Transverse colon (tissue), 4 donors: ENCODE measurements at regions not wholly inside any gene's neighbourhood (a gene's known extent, or its start where the extent isn't known, plus 50 kb on each side); places are given as distances from the start of the nearest gene placed in this dataset.
"Not testable (repeated sequence)": the region's sequence is repeated elsewhere in the genome, so short reads cannot be mapped to it uniquely, and the experiment has no call there.

ENCODE experiments used
- DNase-seq: peaks from one replicate; pipeline ENCODE4 v3.0.0-alpha.2; 2019
- H3K27ac ChIP-seq, 4 donors: fragments of 200-600 bp; sonication (generic); 2 replicates each; pipeline ENCODE4 v1.5.1; 2016 to 2018; ENCODE audit warnings: inconsistent platforms in 4 of 4
- H3K27me3 ChIP-seq: fragments of 200-600 bp; sonication (generic); 2 replicates; pipeline ENCODE4 v1.5.1; 2017; ENCODE audit warnings: inconsistent platforms
- H3K36me3 ChIP-seq, 4 donors: fragments of 200-600 bp; sonication (generic); 2 replicates each; pipeline ENCODE4 v1.5.1; 2017 to 2019; ENCODE audit warnings: inconsistent platforms in 4 of 4
- H3K4me1 ChIP-seq, 4 donors: fragments of 200-600 bp; sonication (generic); 2 replicates each; pipeline ENCODE4 v1.5.1; 2017 to 2020; ENCODE audit warnings: inconsistent platforms in 4 of 4
- H3K4me3 ChIP-seq, 4 donors: fragments of 200-600 bp; sonication (generic); 1 replicate in 1 of 4; 2 replicates in 3 of 4; pipeline versions ENCODE4 v1.5.1 to v1.6.1; 2017 to 2019; ENCODE audit warnings: inconsistent platforms in 4 of 4
- H3K9me3 ChIP-seq, 2 donors: fragments of 200-600 bp; sonication (generic); 2 replicates each; pipeline ENCODE4 v1.5.1; 2017 to 2019; ENCODE audit warnings: inconsistent platforms in 2 of 2
- EP300 ChIP-seq: sonication (generic); formaldehyde crosslinking; IDR thresholded peaks from one replicate; pipeline ENCODE4 v1.6.1; 2017; ENCODE audit warnings: antibody characterized with exemption, low read depth
- POLR2A ChIP-seq: fragments of 450-650 bp; IDR thresholded peaks from one replicate; pipeline ENCODE4 v1.6.1; 2016; ENCODE audit warnings: antibody characterized with exemption, mild to moderate bottlenecking, moderate library complexity
- POLR2AphosphoS5 ChIP-seq, 3 donors: sonication (generic); formaldehyde crosslinking; IDR thresholded peaks; one replicate each; pipeline ENCODE4 v1.6.1; 2016; ENCODE audit warnings: antibody characterized with exemption in 3 of 3
- WGBS, 2 donors: methylation state at CpG; one replicate each; pipeline ENCODE4 v1.1.5; 2018; ENCODE audit warnings: low coverage in 1 of 2; 5-methylcytosine and 5-hydroxymethylcytosine counted together
- in situ Hi-C, 4 donors: fragments of 200-750 bp; cut with MboI; loops; one replicate each; pipeline versions ENCODE4 v1.15.0 to v1.15.1; 2017; ENCODE audit warnings: low sequenced_read_pairs in 3 of 4, low pct_ligation_motif_present in 1 of 4, low pct_unique_long_range_greater_than_20kb in 1 of 4
- intact Hi-C: fragments of 100-400 bp; cut with DNase I; formaldehyde crosslinking; loops from one replicate; pipeline ENCODE4 v1.15.1; 2023; ENCODE audit warnings: low total_unique reads
- TF ChIP-seq, protein P1 (sequence below), 5 experiments: fragments of 200-600 bp in 3 of 5; fragments of 450-650 bp in 2 of 5; sonication (generic) in 3 of 5; IDR thresholded peaks; 1 replicate in 2 of 5; 2 replicates in 3 of 5; pipeline ENCODE4 v1.5.1; 2016 to 2017; ENCODE audit warnings: antibody characterized with exemption in 5 of 5, inconsistent platforms in 3 of 5, mild to moderate bottlenecking in 2 of 5, moderate library complexity in 1 of 5

- no peaks in the 10 kb centered on the region for H3K36me3 ChIP-seq
- no peaks in the 10 kb centered on the region for H3K27me3 ChIP-seq
- no peak for DNase-seq
- in situ Hi-C loops = no loop called here
- no peak overlapping the region for H3K4me3 ChIP-seq
- intact Hi-C loops = no loop called here
- TF ChIP-seq POLR2AphosphoS5 (IDR thresholded peaks at IDR 0.05) = no peak
- TF ChIP-seq EP300 = no peak
- no peaks in the 10 kb centered on the region for H3K4me1 ChIP-seq
- H3K9me3 ChIP-seq = no peaks in the 10 kb centered on the region
- WGBS, 2 donors = 52 to 70% methylated on average over 3 to 6 of the region's 6 CpGs
- no peak overlapping the region for H3K27ac ChIP-seq
Observed at GRCh38 chr18:22524783-22525182, 107.1 kb upstream of the CTAGE1 start.

- in situ Hi-C loops = no loop called here
- no peaks in the 10 kb centered on the region for H3K9me3 ChIP-seq
Observed at GRCh38 chr18:22525313-22525712, 107.6 kb upstream of the CTAGE1 start.

DNA sequence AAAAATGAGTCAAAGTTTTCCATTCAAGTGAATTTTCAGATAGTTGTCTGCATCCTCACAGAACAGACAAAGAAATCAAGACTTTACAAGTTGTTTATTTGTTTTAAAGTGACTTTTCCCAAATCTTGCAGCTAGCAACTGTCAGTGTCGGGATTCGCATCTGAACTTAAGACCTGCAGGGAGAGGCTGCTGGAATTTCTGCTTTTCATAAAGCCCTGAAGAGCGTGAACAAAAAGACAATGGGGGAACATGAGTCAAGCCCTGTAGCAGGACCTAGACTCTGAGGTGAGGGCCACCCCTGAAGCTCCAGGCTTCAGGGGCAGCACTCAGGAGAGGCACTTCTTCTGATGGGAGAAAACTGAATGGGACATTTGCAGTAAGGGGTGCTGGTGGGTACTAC is 108.2 kb upstream of the CTAGE1 start:
- TF ChIP-seq POLR2A = no peak
- TF ChIP-seq, protein P1, sequence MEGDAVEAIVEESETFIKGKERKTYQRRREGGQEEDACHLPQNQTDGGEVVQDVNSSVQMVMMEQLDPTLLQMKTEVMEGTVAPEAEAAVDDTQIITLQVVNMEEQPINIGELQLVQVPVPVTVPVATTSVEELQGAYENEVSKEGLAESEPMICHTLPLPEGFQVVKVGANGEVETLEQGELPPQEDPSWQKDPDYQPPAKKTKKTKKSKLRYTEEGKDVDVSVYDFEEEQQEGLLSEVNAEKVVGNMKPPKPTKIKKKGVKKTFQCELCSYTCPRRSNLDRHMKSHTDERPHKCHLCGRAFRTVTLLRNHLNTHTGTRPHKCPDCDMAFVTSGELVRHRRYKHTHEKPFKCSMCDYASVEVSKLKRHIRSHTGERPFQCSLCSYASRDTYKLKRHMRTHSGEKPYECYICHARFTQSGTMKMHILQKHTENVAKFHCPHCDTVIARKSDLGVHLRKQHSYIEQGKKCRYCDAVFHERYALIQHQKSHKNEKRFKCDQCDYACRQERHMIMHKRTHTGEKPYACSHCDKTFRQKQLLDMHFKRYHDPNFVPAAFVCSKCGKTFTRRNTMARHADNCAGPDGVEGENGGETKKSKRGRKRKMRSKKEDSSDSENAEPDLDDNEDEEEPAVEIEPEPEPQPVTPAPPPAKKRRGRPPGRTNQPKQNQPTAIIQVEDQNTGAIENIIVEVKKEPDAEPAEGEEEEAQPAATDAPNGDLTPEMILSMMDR (IDR thresholded peaks at IDR 0.05) = no peak
- no peak for TF ChIP-seq EP300
- no peak for TF ChIP-seq POLR2AphosphoS5 (IDR thresholded peaks at IDR 0.05)
- H3K4me3 ChIP-seq = no peak overlapping the region
- in situ Hi-C loops (no loop called here), intact Hi-C loops (no loop called here)
- no peaks in the 10 kb centered on the region for H3K9me3 ChIP-seq
- H3K4me1 ChIP-seq = no peaks in the 10 kb centered on the region
- WGBS, 2 donors = 74 to 90% methylated on average over 2 to 3 of the region's 3 CpGs
- H3K27me3 ChIP-seq = no peaks in the 10 kb centered on the region
- no peak for DNase-seq
- H3K36me3 ChIP-seq = no peaks in the 10 kb centered on the region
- H3K27ac ChIP-seq = no peak overlapping the region

More at GRCh38 chr18:22525313-22525712, 107.6 kb upstream of the CTAGE1 start:
- H3K4me3 ChIP-seq = no peak overlapping the region
- TF ChIP-seq EP300 (no peak), POLR2AphosphoS5 (IDR thresholded peaks at IDR 0.05) (no peak), POLR2A (no peak)
- TF ChIP-seq, protein P1 (IDR thresholded peaks at IDR 0.05) = no peak
- H3K4me1 ChIP-seq = no peaks in the 10 kb centered on the region
- intact Hi-C loops = no loop called here
- no peaks in the 10 kb centered on the region for H3K36me3 ChIP-seq
- no peaks in the 10 kb centered on the region for H3K27me3 ChIP-seq
- H3K27ac ChIP-seq = no peak overlapping the region
- 83 to 84% methylated on average over 3 of the region's 3 CpGs for WGBS, 2 donors
- DNase-seq = no peak

DNA sequence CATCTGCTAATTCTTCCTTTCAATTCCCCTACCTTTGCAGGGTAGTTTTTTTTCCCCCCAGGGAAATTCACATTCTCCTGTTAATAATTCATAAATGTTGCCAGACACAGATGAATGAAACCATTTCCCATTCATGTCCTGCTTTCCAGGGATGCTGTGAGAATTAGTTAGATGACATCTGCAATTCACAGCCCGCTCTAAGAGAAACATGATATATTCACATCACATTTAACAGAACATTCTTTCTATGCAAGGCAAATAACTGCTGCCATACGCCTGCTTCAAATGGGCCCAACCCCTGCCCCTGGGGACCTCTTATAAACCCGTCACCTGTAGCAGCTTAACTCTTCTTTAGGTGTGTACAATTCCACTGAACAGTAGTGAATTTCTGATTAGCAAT is 110.6 kb upstream of the CTAGE1 start:
- WGBS, 2 donors = 90 to 100% methylated on average over 1 to 3 of the region's 3 CpGs
- TF ChIP-seq POLR2AphosphoS5 (IDR thresholded peaks at IDR 0.05) (no peak), EP300 (no peak), POLR2A (no peak)
- TF ChIP-seq, protein P1 (IDR thresholded peaks at IDR 0.05) = no peak

DNA sequence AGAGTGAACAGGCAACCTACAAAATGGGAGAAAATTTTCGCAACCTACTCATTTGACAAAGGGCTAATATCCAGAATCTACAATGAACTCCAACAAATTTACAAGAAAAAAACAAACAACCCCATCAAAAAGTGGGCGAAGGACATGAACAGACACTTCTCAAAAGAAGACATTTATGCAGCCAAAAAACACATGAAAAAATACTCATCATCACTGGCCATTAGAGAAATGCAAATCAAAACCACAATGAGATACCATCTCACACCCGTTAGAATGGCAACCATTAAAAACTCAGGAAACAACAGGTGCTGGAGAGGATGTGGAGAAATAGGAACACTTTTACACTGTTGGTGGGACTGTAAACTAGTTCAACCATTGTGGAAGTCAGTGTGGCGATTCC is 117.0 kb upstream of the CTAGE1 start:
- 72 to 100% methylated on average over 1 to 3 of the region's 4 CpGs for WGBS, 2 donors
- in situ Hi-C loops, intact Hi-C loops, H3K27me3 ChIP-seq, H3K4me3 ChIP-seq, H3K9me3 ChIP-seq, H3K4me1 ChIP-seq, H3K36me3 ChIP-seq, H3K27ac ChIP-seq, DNase-seq: not testable (repeated sequence)

More for the DNA sequence above, 110.6 kb upstream of the CTAGE1 start:
- DNase-seq = no peak
- H3K36me3 ChIP-seq = no peaks in the 10 kb centered on the region
- H3K27me3 ChIP-seq = no peaks in the 10 kb centered on the region
- H3K9me3 ChIP-seq = no peaks in the 10 kb centered on the region
- no peak overlapping the region for H3K27ac ChIP-seq
- H3K4me3 ChIP-seq = no peak overlapping the region
- in situ Hi-C loops (no loop called here), intact Hi-C loops (no loop called here)
- H3K4me1 ChIP-seq = no peaks in the 10 kb centered on the region
